Thoracic aorta (tissue), 2 donors: ENCODE measurements at regions not wholly inside any gene's neighbourhood (a gene's known extent, or its start where the extent isn't known, plus 50 kb on each side); places are given as distances from the start of the nearest gene placed in this dataset.

ENCODE experiments used
- ATAC-seq: fragments of 150-250 bp; one replicate; pipeline ENCODE4 v1.8.0; 2017; ENCODE audit warnings: low read depth; ENCODE audit not compliant: insufficient number of reproducible peaks, low FRiP score
- DNase-seq: peaks from one replicate; pipeline ENCODE4 v3.0.0-alpha.2; 2020; ENCODE audit warnings: low spot score
- H3K27ac ChIP-seq, 2 donors: fragments of 200-600 bp; sonication (generic); 1 replicate in 1 of 2; 2 replicates in 1 of 2; pipeline ENCODE4 v1.5.1; 2016; ENCODE audit warnings: mild to moderate bottlenecking in 2 of 2, moderate library complexity in 2 of 2
- H3K27me3 ChIP-seq: fragments of 200-600 bp; sonication (generic); replicated peaks from 2 replicates; pipeline ENCODE4 v1.6.0; 2016; ENCODE audit warnings: mild to moderate bottlenecking; ENCODE audit not compliant: insufficient read depth
- H3K36me3 ChIP-seq: fragments of 200-600 bp; sonication (generic); one replicate; pipeline ENCODE4 v1.5.1; 2016
- H3K4me1 ChIP-seq, 2 donors: fragments of 200-600 bp; sonication (generic); 1 replicate in 1 of 2; 2 replicates in 1 of 2; pipeline versions ENCODE4 v1.5.1 to v1.6.0; 2016; ENCODE audit warnings: low read depth in 2 of 2, mild to moderate bottlenecking in 1 of 2; ENCODE audit not compliant: control insufficient read depth in 1 of 2
- H3K4me3 ChIP-seq: fragments of 200-600 bp; sonication (generic); 2 replicates; pipeline ENCODE4 v1.5.1; 2016; ENCODE audit warnings: mild to moderate bottlenecking
- H3K9me3 ChIP-seq: fragments of 200-600 bp; sonication (generic); 2 replicates; pipeline ENCODE4 v1.5.1; 2016
- TF ChIP-seq, protein P1 (sequence below): fragments of 200-600 bp; sonication (generic); IDR thresholded peaks from one replicate; pipeline ENCODE4 v1.5.1; 2019; ENCODE audit warnings: antibody characterized with exemption

GRCh38 chr20:48273843-48274242, 488.6 kb upstream of the SULF2 start:
- TF ChIP-seq, protein P1, sequence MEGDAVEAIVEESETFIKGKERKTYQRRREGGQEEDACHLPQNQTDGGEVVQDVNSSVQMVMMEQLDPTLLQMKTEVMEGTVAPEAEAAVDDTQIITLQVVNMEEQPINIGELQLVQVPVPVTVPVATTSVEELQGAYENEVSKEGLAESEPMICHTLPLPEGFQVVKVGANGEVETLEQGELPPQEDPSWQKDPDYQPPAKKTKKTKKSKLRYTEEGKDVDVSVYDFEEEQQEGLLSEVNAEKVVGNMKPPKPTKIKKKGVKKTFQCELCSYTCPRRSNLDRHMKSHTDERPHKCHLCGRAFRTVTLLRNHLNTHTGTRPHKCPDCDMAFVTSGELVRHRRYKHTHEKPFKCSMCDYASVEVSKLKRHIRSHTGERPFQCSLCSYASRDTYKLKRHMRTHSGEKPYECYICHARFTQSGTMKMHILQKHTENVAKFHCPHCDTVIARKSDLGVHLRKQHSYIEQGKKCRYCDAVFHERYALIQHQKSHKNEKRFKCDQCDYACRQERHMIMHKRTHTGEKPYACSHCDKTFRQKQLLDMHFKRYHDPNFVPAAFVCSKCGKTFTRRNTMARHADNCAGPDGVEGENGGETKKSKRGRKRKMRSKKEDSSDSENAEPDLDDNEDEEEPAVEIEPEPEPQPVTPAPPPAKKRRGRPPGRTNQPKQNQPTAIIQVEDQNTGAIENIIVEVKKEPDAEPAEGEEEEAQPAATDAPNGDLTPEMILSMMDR: no peak
- H3K4me1 ChIP-seq: no peaks in the 10 kb centered on the region
- no peak overlapping the region for H3K27ac ChIP-seq
- no peaks in the 10 kb centered on the region for H3K27me3 ChIP-seq
- no peaks in the 10 kb centered on the region for H3K36me3 ChIP-seq
- H3K9me3 ChIP-seq: no peaks in the 10 kb centered on the region
- DNase-seq (no peak), ATAC-seq (no peak)
- no peak overlapping the region for H3K4me3 ChIP-seq

DNA sequence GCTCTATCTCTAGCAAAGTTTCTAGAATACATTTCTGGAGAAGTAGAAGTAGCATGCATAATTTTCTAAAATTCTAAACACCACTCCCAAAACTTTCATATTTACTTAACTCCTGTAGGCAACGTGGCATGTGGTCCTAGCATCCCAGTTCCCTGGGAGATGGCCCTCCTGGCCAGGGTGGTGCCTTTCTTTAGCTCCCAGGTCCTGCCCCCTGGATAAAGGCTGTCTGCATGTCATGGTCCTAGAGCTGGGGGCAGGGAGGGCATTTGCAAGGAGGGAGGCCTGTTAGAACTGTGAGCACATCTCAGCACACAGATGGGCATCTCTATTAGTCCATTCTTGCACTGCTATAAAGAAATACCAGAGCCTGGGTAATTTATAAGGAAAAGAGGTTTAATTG, 485.6 kb upstream of the SULF2 start:
- no peak for DNase-seq
- Histone ChIP-seq H3K4me3 (no peak overlapping the region), H3K4me1 (no peaks in the 10 kb centered on the region), H3K27ac (no peak overlapping the region), H3K36me3 (no peaks in the 10 kb centered on the region), H3K27me3 (no peaks in the 10 kb centered on the region), H3K9me3 (no peaks in the 10 kb centered on the region)
- TF ChIP-seq, protein P1: no peak
- ATAC-seq: no peak

DNA sequence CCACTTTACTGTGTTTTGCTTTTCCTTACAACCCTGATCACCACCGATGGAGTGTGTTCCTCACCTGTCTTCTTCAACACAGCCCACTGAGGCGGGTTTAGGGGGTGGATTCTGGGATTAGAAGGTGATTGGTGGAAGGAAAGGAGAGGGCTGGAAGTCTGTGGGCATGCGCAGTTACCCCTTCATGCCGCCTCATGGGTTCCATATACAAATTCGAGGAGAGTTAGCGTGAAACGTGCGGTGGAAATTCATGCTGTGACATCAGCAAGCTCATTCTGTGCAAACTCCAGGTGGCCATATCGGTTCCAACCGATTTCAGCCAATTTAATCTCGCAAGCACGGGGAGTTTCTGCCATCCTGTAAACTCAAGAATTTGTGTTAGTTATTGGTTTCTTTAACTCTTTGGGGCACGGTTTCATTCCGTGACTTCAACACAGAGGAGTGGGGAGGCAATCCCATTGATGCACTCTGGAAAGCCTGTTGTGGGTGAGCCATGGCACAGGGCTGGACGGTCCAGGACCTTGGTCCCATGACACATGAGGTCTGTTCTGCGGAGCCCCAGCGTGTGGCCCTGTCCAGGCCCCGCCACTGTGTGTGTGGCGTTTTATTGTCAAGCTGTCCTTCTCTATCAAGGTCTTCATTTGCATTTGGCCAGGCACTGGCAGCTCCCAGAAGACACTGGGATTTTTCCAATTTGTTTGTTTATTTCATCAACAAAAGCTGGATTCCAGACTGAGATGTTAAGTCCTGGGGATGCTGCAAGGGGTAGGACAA, 482.8 kb upstream of the SULF2 start:
- no peak overlapping the region for H3K4me3 ChIP-seq
- H3K27me3 ChIP-seq: no peaks in the 10 kb centered on the region
- DNase-seq: no peak
- H3K27ac ChIP-seq: no peak overlapping the region
- TF ChIP-seq, protein P1: no peak
- no peaks in the 10 kb centered on the region for H3K9me3 ChIP-seq
- H3K36me3 ChIP-seq: no peaks in the 10 kb centered on the region
- ATAC-seq: no peak
- H3K4me1 ChIP-seq: no peaks in the 10 kb centered on the region

- Histone ChIP-seq H3K27ac (no peak overlapping the region), H3K9me3 (no peaks in the 10 kb centered on the region), H3K4me3 (no peak overlapping the region), H3K36me3 (no peaks in the 10 kb centered on the region), H3K27me3 (no peaks in the 10 kb centered on the region), H3K4me1 (no peaks in the 10 kb centered on the region)
- ATAC-seq (no peak), DNase-seq (no peak)
- TF ChIP-seq, protein P1: no peak
Observed at GRCh38 chr20:48266571-48266970, 481.3 kb upstream of the SULF2 start.

- Histone ChIP-seq H3K27ac (no peak overlapping the region), H3K36me3 (no peaks in the 10 kb centered on the region), H3K9me3 (no peaks in the 10 kb centered on the region), H3K4me1 (no peaks in the 10 kb centered on the region), H3K4me3 (no peak overlapping the region), H3K27me3 (no peaks in the 10 kb centered on the region)
- TF ChIP-seq, protein P1: no peak
- no peak for ATAC-seq
- DNase-seq: no peak
Observed at GRCh38 chr20:48265791-48266190, 480.5 kb upstream of the SULF2 start.
